PC-9 (cell line): ENCODE measurements at regions not wholly inside any gene's neighbourhood (a gene's known extent, or its start where the extent isn't known, plus 50 kb on each side); places are given as distances from the start of the nearest gene placed in this dataset.

Experiments used
- EZH2 ChIP-seq: fragments of 200-600 bp; sonication (generic); IDR thresholded peaks from 2 replicates; pipeline ENCODE4 v1.8.0; 2017; ENCODE audit warnings: antibody characterized with exemption, low read depth
- TF ChIP-seq, protein P1 (sequence below): fragments of 200-600 bp; sonication (generic); conservative IDR thresholded peaks from 2 replicates; pipeline ENCODE4 v1.6.1; 2017; ENCODE audit warnings: mixed run types, antibody characterized with exemption, mild to moderate bottlenecking, moderate library complexity

GRCh38 chr16:54746596-54746995 lies 184.1 kb upstream of the IRX5 start:
- TF ChIP-seq, protein P1, sequence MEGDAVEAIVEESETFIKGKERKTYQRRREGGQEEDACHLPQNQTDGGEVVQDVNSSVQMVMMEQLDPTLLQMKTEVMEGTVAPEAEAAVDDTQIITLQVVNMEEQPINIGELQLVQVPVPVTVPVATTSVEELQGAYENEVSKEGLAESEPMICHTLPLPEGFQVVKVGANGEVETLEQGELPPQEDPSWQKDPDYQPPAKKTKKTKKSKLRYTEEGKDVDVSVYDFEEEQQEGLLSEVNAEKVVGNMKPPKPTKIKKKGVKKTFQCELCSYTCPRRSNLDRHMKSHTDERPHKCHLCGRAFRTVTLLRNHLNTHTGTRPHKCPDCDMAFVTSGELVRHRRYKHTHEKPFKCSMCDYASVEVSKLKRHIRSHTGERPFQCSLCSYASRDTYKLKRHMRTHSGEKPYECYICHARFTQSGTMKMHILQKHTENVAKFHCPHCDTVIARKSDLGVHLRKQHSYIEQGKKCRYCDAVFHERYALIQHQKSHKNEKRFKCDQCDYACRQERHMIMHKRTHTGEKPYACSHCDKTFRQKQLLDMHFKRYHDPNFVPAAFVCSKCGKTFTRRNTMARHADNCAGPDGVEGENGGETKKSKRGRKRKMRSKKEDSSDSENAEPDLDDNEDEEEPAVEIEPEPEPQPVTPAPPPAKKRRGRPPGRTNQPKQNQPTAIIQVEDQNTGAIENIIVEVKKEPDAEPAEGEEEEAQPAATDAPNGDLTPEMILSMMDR = no peak
- no peak for TF ChIP-seq EZH2
